Colonic mucosa (tissue), 4 donors: ENCODE measurements at regions not wholly inside any gene's neighbourhood (a gene's known extent, or its start where the extent isn't known, plus 50 kb on each side); places are given as distances from the start of the nearest gene placed in this dataset.
"Not testable (repeated sequence)": the region's sequence is repeated elsewhere in the genome, so short reads cannot be mapped to it uniquely, and the experiment has no call there.

ENCODE experiments used
- DNase-seq: peaks from one replicate; pipeline ENCODE4 v3.0.0-alpha.2; 2020
- H3K27ac ChIP-seq: fragments of 200-600 bp; one replicate; pipeline ENCODE4 v1.8.0; 2021
- H3K27me3 ChIP-seq: fragments of 200-600 bp; one replicate; pipeline ENCODE4 v1.8.0; 2021
- H3K36me3 ChIP-seq: fragments of 200-600 bp; one replicate; pipeline ENCODE4 v1.8.0; 2021
- H3K4me1 ChIP-seq: fragments of 200-600 bp; one replicate; pipeline ENCODE4 v1.8.0; 2021; ENCODE audit warnings: mild to moderate bottlenecking
- H3K4me3 ChIP-seq: fragments of 200-600 bp; one replicate; pipeline ENCODE4 v1.8.0; 2021
- H3K9ac ChIP-seq, 2 donors: one replicate each; pipeline ENCODE4 v1.7.0; 2013; ENCODE audit warnings: control low read depth in 2 of 2, low read depth in 2 of 2, low read length in 2 of 2
- H3K9me3 ChIP-seq: fragments of 200-600 bp; one replicate; pipeline ENCODE4 v1.8.0; 2021
- intact Hi-C: fragments of 100-400 bp; cut with DNase I; formaldehyde crosslinking; loops from one replicate; pipeline ENCODE4 v1.14.1; 2022
- TF ChIP-seq, protein P1 (sequence below): fragments of 200-600 bp; IDR thresholded peaks from one replicate; pipeline ENCODE4 v1.8.0; 2022; ENCODE audit warnings: antibody characterized with exemption, mild to moderate bottlenecking
- donor health status: healthy.
- donor health status: DM: no; HTN: no; CAD: no.
- donor health status: DM: no; HTN: no; CAD: no.

DNA sequence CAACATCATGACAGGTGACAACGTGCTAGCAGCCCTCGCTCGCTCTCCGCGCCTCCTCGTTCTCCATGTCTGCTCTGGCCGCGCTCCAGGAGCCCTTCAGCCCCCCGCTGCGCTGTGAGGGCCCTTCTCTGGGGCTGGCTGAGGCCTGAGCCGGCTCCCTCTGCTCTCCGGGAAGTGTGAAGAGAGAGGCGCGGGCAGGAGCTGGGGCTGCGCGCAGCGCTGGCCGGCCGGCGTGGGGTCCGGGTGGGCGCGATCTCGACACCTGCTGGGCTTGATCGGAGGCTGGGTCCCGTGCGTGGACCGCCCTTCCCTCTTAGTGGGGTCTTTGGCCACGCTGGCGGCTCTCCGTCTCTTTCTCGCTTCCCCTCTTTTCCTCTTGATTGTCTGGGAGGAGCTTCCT lies 195.5 kb downstream of the ANKRD30BL start:
- intact Hi-C loops = no loop called here
- no peaks in the 10 kb centered on the region for H3K27me3 ChIP-seq
- H3K4me1 ChIP-seq = no peaks in the 10 kb centered on the region
- no peaks in the 10 kb centered on the region for H3K36me3 ChIP-seq
- H3K9me3 ChIP-seq = no peaks in the 10 kb centered on the region
- H3K27ac ChIP-seq = no peak overlapping the region
- no peak overlapping the region for H3K9ac ChIP-seq
- TF ChIP-seq, protein P1, sequence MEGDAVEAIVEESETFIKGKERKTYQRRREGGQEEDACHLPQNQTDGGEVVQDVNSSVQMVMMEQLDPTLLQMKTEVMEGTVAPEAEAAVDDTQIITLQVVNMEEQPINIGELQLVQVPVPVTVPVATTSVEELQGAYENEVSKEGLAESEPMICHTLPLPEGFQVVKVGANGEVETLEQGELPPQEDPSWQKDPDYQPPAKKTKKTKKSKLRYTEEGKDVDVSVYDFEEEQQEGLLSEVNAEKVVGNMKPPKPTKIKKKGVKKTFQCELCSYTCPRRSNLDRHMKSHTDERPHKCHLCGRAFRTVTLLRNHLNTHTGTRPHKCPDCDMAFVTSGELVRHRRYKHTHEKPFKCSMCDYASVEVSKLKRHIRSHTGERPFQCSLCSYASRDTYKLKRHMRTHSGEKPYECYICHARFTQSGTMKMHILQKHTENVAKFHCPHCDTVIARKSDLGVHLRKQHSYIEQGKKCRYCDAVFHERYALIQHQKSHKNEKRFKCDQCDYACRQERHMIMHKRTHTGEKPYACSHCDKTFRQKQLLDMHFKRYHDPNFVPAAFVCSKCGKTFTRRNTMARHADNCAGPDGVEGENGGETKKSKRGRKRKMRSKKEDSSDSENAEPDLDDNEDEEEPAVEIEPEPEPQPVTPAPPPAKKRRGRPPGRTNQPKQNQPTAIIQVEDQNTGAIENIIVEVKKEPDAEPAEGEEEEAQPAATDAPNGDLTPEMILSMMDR = no peak
- H3K4me3 ChIP-seq = no peak overlapping the region
- no peak for DNase-seq

DNA sequence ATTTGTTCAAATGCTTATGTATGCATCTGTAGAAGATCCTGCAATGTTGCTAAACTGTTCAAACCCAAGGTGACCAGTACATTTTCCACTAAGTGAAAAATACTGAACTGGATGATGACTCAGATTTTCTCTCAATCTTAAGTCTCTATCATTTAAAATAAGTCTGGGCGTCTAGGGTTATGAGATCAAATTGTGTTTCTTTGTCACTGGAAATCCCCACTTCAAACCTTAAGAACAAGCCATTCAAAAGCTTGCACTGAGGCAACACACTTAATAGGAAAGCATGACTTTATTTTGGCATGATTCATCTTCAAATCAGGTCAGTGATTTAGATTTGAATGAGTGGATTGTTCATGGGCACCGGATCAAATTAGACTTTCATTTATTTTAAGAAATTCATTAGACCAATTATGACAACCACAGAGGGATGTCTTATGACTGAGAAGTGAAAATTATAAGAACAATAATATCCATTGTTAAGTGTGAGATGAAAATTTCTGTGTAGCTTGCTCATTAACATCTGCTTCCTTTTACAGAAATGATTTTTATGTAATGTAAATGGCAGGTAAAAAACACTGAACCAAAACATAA lies 203.6 kb downstream of the ANKRD30BL start:
- H3K4me3 ChIP-seq, H3K27ac ChIP-seq, H3K27me3 ChIP-seq, H3K4me1 ChIP-seq, H3K36me3 ChIP-seq, DNase-seq, intact Hi-C loops, H3K9ac ChIP-seq, H3K9me3 ChIP-seq: not testable (repeated sequence)

DNA sequence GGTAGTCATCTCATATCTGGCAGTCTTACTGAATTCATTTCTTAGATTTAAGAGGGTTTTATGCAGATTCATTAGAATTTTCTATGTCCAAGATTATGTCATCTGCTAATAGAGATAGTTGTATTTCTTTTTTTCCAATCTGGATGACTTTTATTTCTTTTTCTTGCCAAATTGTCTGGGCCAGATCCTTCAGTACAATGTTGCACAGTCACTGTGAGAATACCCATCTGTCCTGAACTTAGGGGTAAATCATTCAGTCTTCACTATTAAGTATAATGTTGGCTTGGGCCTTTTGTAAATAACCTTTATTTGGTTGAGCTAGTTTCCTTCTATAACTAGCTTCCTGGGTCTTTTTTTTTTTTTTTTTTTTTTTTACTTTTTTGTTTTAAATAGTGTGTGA lies 213.1 kb downstream of the ANKRD30BL start:
- not testable (repeated sequence) for H3K4me3 ChIP-seq

DNA sequence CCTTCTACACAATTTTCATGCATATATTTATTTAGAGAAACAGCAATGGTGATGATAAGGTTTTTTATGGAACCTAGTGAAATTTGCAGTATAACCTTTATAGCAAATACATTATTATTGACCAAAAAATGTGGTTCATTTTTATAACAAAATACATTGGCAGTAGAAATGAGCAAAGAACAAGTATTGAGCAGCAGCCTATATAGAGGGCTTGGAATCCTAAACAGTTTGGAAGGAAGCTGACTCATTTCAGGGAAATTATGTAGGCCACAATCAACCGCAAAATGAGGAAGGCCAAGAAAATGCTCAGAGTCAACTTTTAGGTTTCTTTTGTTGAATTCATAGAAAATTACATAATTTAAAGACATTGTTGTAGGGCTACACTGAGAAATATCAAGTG lies 238.5 kb downstream of the ANKRD30BL start:
- H3K9me3 ChIP-seq, H3K9ac ChIP-seq, intact Hi-C loops, H3K4me3 ChIP-seq, H3K36me3 ChIP-seq, DNase-seq, H3K27ac ChIP-seq, H3K4me1 ChIP-seq, H3K27me3 ChIP-seq: not testable (repeated sequence)

More for the DNA sequence above, 213.1 kb downstream of the ANKRD30BL start:
- H3K36me3 ChIP-seq, H3K4me1 ChIP-seq, H3K27me3 ChIP-seq, H3K9ac ChIP-seq, intact Hi-C loops, H3K9me3 ChIP-seq, DNase-seq, H3K27ac ChIP-seq: not testable (repeated sequence)

DNA sequence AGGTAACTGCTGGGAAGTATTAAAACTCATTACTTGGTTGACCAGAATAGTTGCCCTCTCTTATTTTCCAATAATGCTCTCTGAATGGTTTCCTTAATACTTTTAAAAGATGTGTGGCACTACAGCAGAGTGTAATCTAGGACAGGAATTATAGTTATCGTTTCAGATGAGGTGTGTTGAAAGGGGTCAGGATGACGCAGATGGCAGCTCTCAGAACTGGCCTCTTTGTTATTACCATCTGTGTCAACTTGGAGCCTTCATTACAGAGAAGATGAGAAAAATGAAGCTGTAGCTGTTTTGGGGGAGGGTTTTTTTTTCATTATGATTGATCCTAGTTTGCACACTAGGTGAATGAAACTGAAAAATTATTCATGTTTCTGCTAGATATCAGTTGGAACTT lies 238.9 kb downstream of the ANKRD30BL start:
- not testable (repeated sequence) for H3K27ac ChIP-seq, DNase-seq

More for the DNA sequence above, 238.9 kb downstream of the ANKRD30BL start:
- H3K9me3 ChIP-seq, intact Hi-C loops, H3K4me1 ChIP-seq, H3K36me3 ChIP-seq, H3K9ac ChIP-seq, H3K27me3 ChIP-seq, H3K4me3 ChIP-seq: not testable (repeated sequence)
